A673 (cell line): ENCODE measurements at regions not wholly inside any gene's neighbourhood (a gene's known extent, or its start where the extent isn't known, plus 50 kb on each side); places are given as distances from the start of the nearest gene placed in this dataset.
A peak's percentile ranks its signal among the peaks of the same experiment; 100 is the strongest.

Experiments used
- BruUV-seq: library from RNA; stranded (reverse); fragments of 400-500 nt; replicated peaks from 2 replicates; lab custom pipeline; 2021; lab: Mats Ljungman, UMichigan
- CTCF ChIA-PET: fragments of 300-600 bp; sonication (Branson Sonifier 250); formaldehyde crosslinking; loops from one replicate; lab custom pipeline; 2022; ENCODE audit warnings: antibody characterized with exemption; lab: Charles Lee
- POLR2A ChIA-PET: fragments of 300-600 bp; sonication (Branson Sonifier 250); formaldehyde crosslinking; loops from one replicate; lab custom pipeline; 2022; ENCODE audit warnings: antibody characterized with exemption; ENCODE audit not compliant: low non-redundant PET; lab: Charles Lee
- DNase-seq: peaks from one replicate; pipeline ENCODE4 v3.0.0-alpha.2; 2015; ENCODE audit warnings: low spot score
- H3K27ac ChIP-seq: fragments of 200-600 bp; sonication (generic); 2 replicates; pipeline ENCODE4 v1.5.1; 2016; ENCODE audit warnings: mixed run types, low read depth, mild to moderate bottlenecking, mixed read lengths, antibody characterized with exemption, low read length; ENCODE audit not compliant: poor library complexity, severe bottlenecking
- H3K27me3 ChIP-seq: fragments of 200-600 bp; sonication (generic); replicated peaks from 2 replicates; pipeline ENCODE4 v1.6.1; 2017; ENCODE audit warnings: mixed run types, low read depth, mild to moderate bottlenecking, mixed read lengths, antibody characterized with exemption, low read length; ENCODE audit not compliant: insufficient read depth, poor library complexity
- H3K36me3 ChIP-seq: fragments of 200-600 bp; sonication (generic); 2 replicates; pipeline ENCODE4 v1.6.1; 2016; ENCODE audit warnings: mixed run types, mild to moderate bottlenecking, mixed read lengths, antibody characterized with exemption, low read length; ENCODE audit not compliant: insufficient read depth, poor library complexity, severe bottlenecking
- H3K4me1 ChIP-seq: fragments of 200-600 bp; sonication (generic); 2 replicates; pipeline ENCODE4 v1.6.1; 2017; ENCODE audit warnings: mixed run types, mild to moderate bottlenecking, mixed read lengths, antibody characterized with exemption, low read length; ENCODE audit not compliant: insufficient read depth, poor library complexity, severe bottlenecking
- H3K4me3 ChIP-seq: fragments of 200-600 bp; sonication (generic); 2 replicates; pipeline ENCODE4 v1.5.1; 2016; ENCODE audit warnings: low read depth, mixed run types, mild to moderate bottlenecking, mixed read lengths, low read length; ENCODE audit not compliant: poor library complexity, severe bottlenecking
- H3K9me3 ChIP-seq: fragments of 200-600 bp; sonication (generic); 2 replicates; pipeline ENCODE4 v1.6.1; 2016; ENCODE audit warnings: mixed run types, low read depth, mild to moderate bottlenecking, mixed read lengths, antibody characterized with exemption, low read length; ENCODE audit not compliant: poor library complexity, severe bottlenecking
- EZH2 ChIP-seq: fragments of 200-600 bp; sonication (generic); IDR thresholded peaks from 2 replicates; pipeline ENCODE4 v1.6.1; 2017; ENCODE audit warnings: borderline replicate concordance, low read depth, mild to moderate bottlenecking, mixed read lengths, antibody characterized with exemption, low read length; ENCODE audit not compliant: poor library complexity, severe bottlenecking
- intact Hi-C: fragments of 100-400 bp; cut with micrococcal nuclease; formaldehyde crosslinking; loops from one replicate; pipeline ENCODE4 v1.10.0; 2022; ENCODE audit not compliant: unreplicated experiment
- TF ChIP-seq, protein P1 (sequence below): fragments of 300-800, 200-600 bp; sonication (generic); conservative IDR thresholded peaks from 2 replicates; pipeline ENCODE4 v1.5.1; 2017; ENCODE audit warnings: low read depth, mild to moderate bottlenecking, antibody characterized with exemption, low read length, moderate library complexity, mixed read lengths

DNA sequence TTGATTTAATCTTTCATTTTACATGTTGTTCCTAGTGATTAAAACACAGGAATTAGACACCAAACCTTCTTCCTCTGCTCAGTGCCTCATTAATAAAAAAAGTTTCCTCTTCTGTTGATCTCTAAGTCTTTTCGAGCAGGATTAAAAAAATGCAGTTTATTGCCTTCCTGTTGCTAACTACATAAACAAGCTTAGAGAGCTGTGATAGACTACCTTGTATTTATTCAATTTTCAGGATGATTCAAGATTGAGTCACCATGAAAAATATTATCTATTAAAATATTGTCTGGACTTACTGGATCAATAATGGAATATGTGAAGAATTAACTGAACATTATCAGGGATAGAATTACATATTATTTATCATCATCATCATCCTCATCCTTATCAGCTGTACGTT, 1089.6 kb upstream of the CNTNAP5 start:
- H3K4me3 ChIP-seq, result no peak overlapping the region
- ChIA-PET POLR2A (no interaction called here), CTCF (no interaction called here)
- DNase-seq, result peak; percentile 6
- no peaks in the 10 kb centered on the region for H3K27me3 ChIP-seq
- no TSS peak for BruUV-seq
- no peaks in the 10 kb centered on the region for H3K36me3 ChIP-seq
- no peak overlapping the region for H3K27ac ChIP-seq
- intact Hi-C loops, result no loop called here
- H3K9me3 ChIP-seq, result no peaks in the 10 kb centered on the region
- no peak for TF ChIP-seq EZH2
- TF ChIP-seq, protein P1, sequence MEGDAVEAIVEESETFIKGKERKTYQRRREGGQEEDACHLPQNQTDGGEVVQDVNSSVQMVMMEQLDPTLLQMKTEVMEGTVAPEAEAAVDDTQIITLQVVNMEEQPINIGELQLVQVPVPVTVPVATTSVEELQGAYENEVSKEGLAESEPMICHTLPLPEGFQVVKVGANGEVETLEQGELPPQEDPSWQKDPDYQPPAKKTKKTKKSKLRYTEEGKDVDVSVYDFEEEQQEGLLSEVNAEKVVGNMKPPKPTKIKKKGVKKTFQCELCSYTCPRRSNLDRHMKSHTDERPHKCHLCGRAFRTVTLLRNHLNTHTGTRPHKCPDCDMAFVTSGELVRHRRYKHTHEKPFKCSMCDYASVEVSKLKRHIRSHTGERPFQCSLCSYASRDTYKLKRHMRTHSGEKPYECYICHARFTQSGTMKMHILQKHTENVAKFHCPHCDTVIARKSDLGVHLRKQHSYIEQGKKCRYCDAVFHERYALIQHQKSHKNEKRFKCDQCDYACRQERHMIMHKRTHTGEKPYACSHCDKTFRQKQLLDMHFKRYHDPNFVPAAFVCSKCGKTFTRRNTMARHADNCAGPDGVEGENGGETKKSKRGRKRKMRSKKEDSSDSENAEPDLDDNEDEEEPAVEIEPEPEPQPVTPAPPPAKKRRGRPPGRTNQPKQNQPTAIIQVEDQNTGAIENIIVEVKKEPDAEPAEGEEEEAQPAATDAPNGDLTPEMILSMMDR, result no peak
- H3K4me1 ChIP-seq, result no peaks in the 10 kb centered on the region

DNA sequence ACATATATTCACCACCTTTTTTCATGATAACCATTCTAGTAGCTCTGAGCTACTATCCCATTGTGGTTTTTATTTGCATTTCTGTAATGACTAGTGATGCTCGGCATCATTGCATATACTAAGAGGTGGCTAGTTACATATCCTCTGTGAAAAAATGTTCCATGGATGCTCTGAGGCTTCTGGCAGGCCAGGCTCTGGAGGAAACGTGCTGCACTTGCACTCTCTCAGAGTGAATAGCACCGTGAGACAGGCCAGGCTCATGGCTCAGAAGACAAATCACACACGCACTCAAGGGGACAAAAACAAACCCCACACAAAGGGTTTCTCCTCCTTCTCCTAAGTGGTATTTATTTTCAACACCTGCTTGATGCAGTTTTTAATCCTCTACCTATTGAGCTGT, 1085.3 kb upstream of the CNTNAP5 start:
- H3K4me3 ChIP-seq, result no peak overlapping the region
- no TSS peak for BruUV-seq
- no peak overlapping the region for H3K27ac ChIP-seq
- TF ChIP-seq, protein P1, result no peak
- TF ChIP-seq EZH2, result no peak
- no peaks in the 10 kb centered on the region for H3K36me3 ChIP-seq
- no peaks in the 10 kb centered on the region for H3K9me3 ChIP-seq
- intact Hi-C loops, result no loop called here
- CTCF ChIA-PET, result no interaction called here
- no peaks in the 10 kb centered on the region for H3K4me1 ChIP-seq
- no peaks in the 10 kb centered on the region for H3K27me3 ChIP-seq
- DNase-seq, result no peak
- POLR2A ChIA-PET, result no interaction called here

DNA sequence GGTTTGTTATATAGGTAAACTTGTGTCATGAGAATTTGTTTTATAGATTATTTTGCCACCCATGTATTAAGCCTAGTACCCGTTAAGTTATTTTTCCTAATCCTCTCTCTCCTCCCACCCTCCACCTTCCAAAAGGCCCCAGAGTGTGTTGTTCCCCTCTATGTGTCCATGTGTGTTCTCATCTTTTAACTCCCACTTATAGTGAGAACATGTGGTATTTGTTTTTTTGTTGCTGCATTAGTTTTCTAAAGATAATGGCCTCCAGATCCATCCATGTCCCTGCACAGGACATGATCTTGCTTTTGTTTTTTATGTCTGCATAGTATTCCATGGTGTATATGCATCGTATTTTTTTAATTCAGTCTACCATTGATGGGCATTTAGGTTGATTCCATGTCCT, 1075.6 kb upstream of the CNTNAP5 start:
- TF ChIP-seq EZH2, result no peak
- TF ChIP-seq, protein P1, result no peak
- Histone ChIP-seq H3K27me3 (no peaks in the 10 kb centered on the region), H3K4me3 (no peak overlapping the region), H3K4me1 (no peaks in the 10 kb centered on the region), H3K36me3 (no peaks in the 10 kb centered on the region), H3K9me3 (no peaks in the 10 kb centered on the region), H3K27ac (no peak overlapping the region)
- no peak for DNase-seq
- ChIA-PET POLR2A (no interaction called here), CTCF (no interaction called here)
- no TSS peak for BruUV-seq
- intact Hi-C loops, result no loop called here
